ENCODE measurements at regions not wholly inside any gene's neighbourhood (a gene's known extent, or its start where the extent isn't known, plus 50 kb on each side); places are given as distances from the start of the nearest gene placed in this dataset.

DNA sequence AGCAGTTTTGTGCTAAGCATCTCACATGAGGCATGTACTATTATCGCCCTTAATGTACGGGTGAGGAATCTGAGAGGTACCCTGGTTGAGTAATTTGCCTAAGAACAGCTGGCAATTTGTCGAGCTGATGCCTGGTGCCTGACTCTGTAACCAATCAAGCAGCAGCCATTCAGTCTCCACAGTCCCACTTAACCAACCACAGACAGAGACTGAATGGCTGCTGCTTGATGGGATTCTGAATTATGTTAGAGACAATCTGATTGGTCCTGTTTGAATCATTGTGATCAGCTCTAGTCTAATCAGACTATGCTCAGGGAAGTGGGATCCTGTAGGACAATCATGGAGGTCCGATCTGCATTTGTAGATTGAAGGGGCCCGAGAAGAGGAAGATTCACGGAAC is 447.0 kb downstream of the SHISA9 start:
- ATAC-seq (no peak), DNase-seq (no peak)
- no peaks in the 10 kb centered on the region for H3K4me1 ChIP-seq (ENCODE audit: insufficient read depth, low read length)
- H3K36me3 ChIP-seq (ENCODE audit: low read depth, low read length) = no peaks in the 10 kb centered on the region
- no peaks in the 10 kb centered on the region for H3K79me2 ChIP-seq (ENCODE audit: low read length)
- H3K27ac ChIP-seq (ENCODE audit: low read length) = no peak overlapping the region
- TF ChIP-seq EZH2phosphoT487 (IDR thresholded peaks at IDR 0.05; ENCODE audit: borderline replicate concordance, low read length) = no peak
- TF ChIP-seq, protein P1, sequence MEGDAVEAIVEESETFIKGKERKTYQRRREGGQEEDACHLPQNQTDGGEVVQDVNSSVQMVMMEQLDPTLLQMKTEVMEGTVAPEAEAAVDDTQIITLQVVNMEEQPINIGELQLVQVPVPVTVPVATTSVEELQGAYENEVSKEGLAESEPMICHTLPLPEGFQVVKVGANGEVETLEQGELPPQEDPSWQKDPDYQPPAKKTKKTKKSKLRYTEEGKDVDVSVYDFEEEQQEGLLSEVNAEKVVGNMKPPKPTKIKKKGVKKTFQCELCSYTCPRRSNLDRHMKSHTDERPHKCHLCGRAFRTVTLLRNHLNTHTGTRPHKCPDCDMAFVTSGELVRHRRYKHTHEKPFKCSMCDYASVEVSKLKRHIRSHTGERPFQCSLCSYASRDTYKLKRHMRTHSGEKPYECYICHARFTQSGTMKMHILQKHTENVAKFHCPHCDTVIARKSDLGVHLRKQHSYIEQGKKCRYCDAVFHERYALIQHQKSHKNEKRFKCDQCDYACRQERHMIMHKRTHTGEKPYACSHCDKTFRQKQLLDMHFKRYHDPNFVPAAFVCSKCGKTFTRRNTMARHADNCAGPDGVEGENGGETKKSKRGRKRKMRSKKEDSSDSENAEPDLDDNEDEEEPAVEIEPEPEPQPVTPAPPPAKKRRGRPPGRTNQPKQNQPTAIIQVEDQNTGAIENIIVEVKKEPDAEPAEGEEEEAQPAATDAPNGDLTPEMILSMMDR (conservative IDR thresholded peaks at IDR 0.05; ENCODE audit: low read depth, low read length) = no peak
- CTCF ChIA-PET = no interaction called here
- intact Hi-C loops (cut with micrococcal nuclease) = no loop called here
- no peaks in the 10 kb centered on the region for H4K20me1 ChIP-seq (ENCODE audit: low read length)
- no peaks in the 10 kb centered on the region for H3K9me2 ChIP-seq (replicated peaks; ENCODE audit: low read length)
- no peaks in the 10 kb centered on the region for H3F3A ChIP-seq (ENCODE audit: low read length, unreplicated experiment)
- H3K27me3 ChIP-seq (ENCODE audit: low read length) = no peaks in the 10 kb centered on the region
- no peak overlapping the region for H3K4me3 ChIP-seq (ENCODE audit: low read length)
- no peak overlapping the region for H2AFZ ChIP-seq (ENCODE audit: low read length)
- no TSS peak for BruUV-seq (replicated peaks)
- H3K4me2 ChIP-seq (ENCODE audit: low read length) = no peak overlapping the region
- POLR2A ChIA-PET (ENCODE audit: unreplicated experiment) = no interaction called here
- H3K9ac ChIP-seq (ENCODE audit: low read length) = no peak overlapping the region
- H3K9me3 ChIP-seq (ENCODE audit: low read length) = no peaks in the 10 kb centered on the region

DNA sequence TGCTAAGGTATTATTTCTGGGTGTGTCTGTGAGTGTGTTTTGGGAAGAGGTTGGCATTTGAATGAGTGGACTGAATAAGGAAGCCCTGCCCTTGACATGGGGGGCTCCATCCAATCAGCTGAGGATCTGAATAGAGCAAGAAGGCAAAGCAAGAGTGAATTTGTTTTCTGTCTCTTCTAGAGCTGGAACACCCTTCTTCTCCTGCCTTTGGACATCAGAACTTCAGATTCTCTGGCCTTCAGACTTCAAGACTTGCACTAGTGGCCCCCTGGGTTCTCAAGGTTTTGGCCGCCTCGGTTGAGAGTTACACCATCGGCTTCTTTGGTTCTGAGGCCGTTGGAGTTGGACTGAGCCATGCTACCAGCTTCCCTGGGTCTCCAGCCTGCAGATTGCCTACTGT is 448.6 kb downstream of the SHISA9 start:
- Histone ChIP-seq H3K9me3 (ENCODE audit: low read length) (no peaks in the 10 kb centered on the region), H3K4me1 (ENCODE audit: insufficient read depth, low read length) (no peaks in the 10 kb centered on the region), H3F3A (ENCODE audit: low read length, unreplicated experiment) (no peaks in the 10 kb centered on the region), H3K79me2 (ENCODE audit: low read length) (no peaks in the 10 kb centered on the region), H3K4me3 (ENCODE audit: low read length) (no peak overlapping the region), H3K4me2 (ENCODE audit: low read length) (no peak overlapping the region), H3K9ac (ENCODE audit: low read length) (no peak overlapping the region), H3K27ac (ENCODE audit: low read length) (no peak overlapping the region), H3K36me3 (ENCODE audit: low read depth, low read length) (no peaks in the 10 kb centered on the region), H3K27me3 (ENCODE audit: low read length) (no peaks in the 10 kb centered on the region), H4K20me1 (ENCODE audit: low read length) (no peaks in the 10 kb centered on the region), H3K9me2 (replicated peaks; ENCODE audit: low read length) (no peaks in the 10 kb centered on the region), H2AFZ (ENCODE audit: low read length) (no peak overlapping the region)
- ChIA-PET POLR2A (ENCODE audit: unreplicated experiment) (no interaction called here), CTCF (no interaction called here)
- TF ChIP-seq EZH2phosphoT487 (IDR thresholded peaks at IDR 0.05; ENCODE audit: borderline replicate concordance, low read length) (no peak), EZH2 (IDR thresholded peaks at IDR 0.05; ENCODE audit: low read length, unreplicated experiment) (no peak)
- TF ChIP-seq, protein P1 (conservative IDR thresholded peaks at IDR 0.05; ENCODE audit: low read depth, low read length) = no peak
- DNase-seq (no peak), ATAC-seq (no peak)
- BruUV-seq (replicated peaks) = no TSS peak
- intact Hi-C loops (cut with micrococcal nuclease) = no loop called here

DNA sequence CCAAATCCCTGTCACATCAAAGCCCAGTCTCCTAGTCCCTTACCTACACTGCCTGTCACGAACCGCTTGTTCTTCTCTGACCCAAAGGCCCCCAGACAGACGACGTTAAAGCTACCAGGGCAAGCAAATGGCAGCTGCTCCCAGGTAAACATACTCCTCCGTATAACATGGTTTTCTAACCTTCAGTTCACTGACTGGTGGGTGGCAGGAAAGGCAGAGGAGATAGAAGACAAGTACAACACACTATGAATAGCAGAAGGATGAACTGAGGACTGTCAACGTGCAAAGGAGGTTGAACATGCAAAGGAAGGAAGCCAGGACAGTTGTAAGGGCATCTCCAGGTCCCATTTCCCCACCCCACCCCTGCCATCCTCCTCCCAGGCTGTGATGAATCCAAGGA is 449.8 kb downstream of the SHISA9 start:
- Histone ChIP-seq H3F3A (ENCODE audit: low read length, unreplicated experiment) (no peaks in the 10 kb centered on the region), H3K27ac (ENCODE audit: low read length) (no peak overlapping the region), H3K9me3 (ENCODE audit: low read length) (no peaks in the 10 kb centered on the region), H3K27me3 (ENCODE audit: low read length) (no peaks in the 10 kb centered on the region), H3K36me3 (ENCODE audit: low read depth, low read length) (no peaks in the 10 kb centered on the region), H3K79me2 (ENCODE audit: low read length) (no peaks in the 10 kb centered on the region), H3K4me3 (ENCODE audit: low read length) (no peak overlapping the region), H2AFZ (ENCODE audit: low read length) (no peak overlapping the region), H3K9ac (ENCODE audit: low read length) (no peak overlapping the region), H3K9me2 (replicated peaks; ENCODE audit: low read length) (no peaks in the 10 kb centered on the region), H3K4me2 (ENCODE audit: low read length) (no peak overlapping the region), H3K4me1 (ENCODE audit: insufficient read depth, low read length) (no peaks in the 10 kb centered on the region), H4K20me1 (ENCODE audit: low read length) (no peaks in the 10 kb centered on the region)
- intact Hi-C loops (cut with micrococcal nuclease) = no loop called here
- ATAC-seq = no peak
- ChIA-PET CTCF (no interaction called here), POLR2A (ENCODE audit: unreplicated experiment) (no interaction called here)
- no peak for DNase-seq
- no TSS peak for BruUV-seq (replicated peaks)
- TF ChIP-seq EZH2 (IDR thresholded peaks at IDR 0.05; ENCODE audit: low read length, unreplicated experiment) = no peak
- TF ChIP-seq, protein P1 (conservative IDR thresholded peaks at IDR 0.05; ENCODE audit: low read depth, low read length) = no peak
- TF ChIP-seq EZH2phosphoT487 (IDR thresholded peaks at IDR 0.05; ENCODE audit: borderline replicate concordance, low read length) = no peak

Data from PC-3 (cell line).